ENCODE measurements at regions not wholly inside any gene's neighbourhood (a gene's known extent, or its start where the extent isn't known, plus 50 kb on each side); places are given as distances from the start of the nearest gene placed in this dataset.

- no peaks in the 10 kb centered on the region for H3K27me3 ChIP-seq (replicated peaks in 1 of 2; ENCODE audit: control insufficient read depth in 2 of 2, insufficient read depth in 2 of 2, low read length in 1 of 2)
- BruUV-seq (replicated peaks), result no TSS peak
- no peaks in the 10 kb centered on the region for H3K4me1 ChIP-seq (ENCODE audit: control insufficient read depth, insufficient read depth, low read length)
- H3K9me3 ChIP-seq (replicated peaks; ENCODE audit: control insufficient read depth, insufficient read depth, low read length), result no peaks in the 10 kb centered on the region
- POLR2A ChIA-PET, result interaction anchor here (0.6 kb wide), 1 partner anchor 331 kb away, joined by 3 read pairs; no protein-coding TSS in a partner anchor
- TF ChIP-seq SREBF1 (IDR thresholded peaks at IDR 0.05; ENCODE audit: low read length) (no peak), BHLHE40 (IDR thresholded peaks at IDR 0.05; ENCODE audit: borderline replicate concordance in 1 of 2, low read depth in 2 of 2, low read length in 1 of 2) (no peak), SREBF2 (IDR thresholded peaks at IDR 0.05; ENCODE audit: low read length) (no peak), ELK1 (IDR thresholded peaks at IDR 0.05; ENCODE audit: low read depth, low read length) (no peak), PKNOX1 (IDR thresholded peaks at IDR 0.05) (no peak), SP1 (IDR thresholded peaks at IDR 0.05; ENCODE audit: low read depth, low read length) (no peak)
- CTCF ChIA-PET, result no interaction called here
- in situ Hi-C loops (cut with MboI) (no loop called here), intact Hi-C loops (cut with micrococcal nuclease; ENCODE audit: unreplicated experiment) (no loop called here)
- ATAC-seq (no peak), FAIRE-seq (no peak), DNase-seq (ENCODE audit: low read depth, low spot score) (no peak)
- WGBS (ENCODE audit: insufficient coverage, insufficient replicate concordance, low lambda C conversion rate, missing lambda C conversion rate), result 41% methylated on average over 4 of the region's 4 CpGs
- no peak overlapping the region for H3K4me2 ChIP-seq (ENCODE audit: control insufficient read depth, insufficient read depth)
- H2AFZ ChIP-seq (ENCODE audit: control insufficient read depth, low read depth, low read length), result no peak overlapping the region
- H4K20me1 ChIP-seq (ENCODE audit: control insufficient read depth, insufficient read depth), result no peaks in the 10 kb centered on the region
- H3K4me3 ChIP-seq, result no peak overlapping the region
- no peaks in the 10 kb centered on the region for H3K36me3 ChIP-seq (ENCODE audit: control insufficient read depth in 2 of 2, insufficient read depth in 2 of 2, low read length in 1 of 2)
- no peaks in the 10 kb centered on the region for H3K79me2 ChIP-seq (ENCODE audit: control insufficient read depth, insufficient read depth, low read length)
- H3K27ac ChIP-seq (ENCODE audit: control insufficient read depth, insufficient read depth), result no peak overlapping the region
- RAD21 ChIA-PET (ENCODE audit: unreplicated experiment), result no interaction called here
- H3K9ac ChIP-seq (ENCODE audit: control insufficient read depth, insufficient read depth, low read length), result no peak overlapping the region
- SMC1A ChIA-PET (ENCODE audit: uncharacterized antibody, unreplicated experiment), result no interaction called here
These were observed 292.5 kb upstream of the STXBP5 start for GRCh38 chr6:146911635-146912215.

All from GM12878 (cell line).